HepG2 (cell line): ENCODE measurements at regions not wholly inside any gene's neighbourhood (a gene's known extent, or its start where the extent isn't known, plus 50 kb on each side); places are given as distances from the start of the nearest gene placed in this dataset.

ENCODE experiments used
- ATAC-seq: fragments of 200-7000 bp; cut with Tn5 transposase; 3 replicates; pipeline ENCODE4 v1.9.1; 2020; ENCODE audit warnings: mild to moderate bottlenecking, moderate library complexity
- BruUV-seq: library from RNA; stranded (reverse); fragments of 400-500 nt; replicated peaks from 2 replicates; lab custom pipeline; 2021; lab: Mats Ljungman, UMichigan
- CTCF ChIA-PET: fragments of 300-600 bp; formaldehyde crosslinking; extraction: SDS; loops from one replicate; lab custom pipeline; 2021; ENCODE audit warnings: low total read pairs, inconsistent platforms, low intra/inter-chr PET ratio; lab: Yijun Ruan, JAX
- POLR2A ChIA-PET: fragments of 350-600 bp; sonication (Branson Sonifier 250); formaldehyde crosslinking; loops from one replicate; lab custom pipeline; 2020; ENCODE audit warnings: antibody characterized with exemption, inconsistent platforms; lab: Yijun Ruan, JAX
- DNase-seq: peaks from one replicate; pipeline ENCODE4 v3.0.0-alpha.2; 2015; ENCODE audit warnings: low spot score
- FAIRE-seq: peaks from 3 replicates; lab custom pipeline; 2011; peaks lifted over from hg19 to GRCh38; lab: Jason Lieb, UNC
- H2AFZ ChIP-seq: one replicate; pipeline ENCODE4 v1.6.1; 2011; ENCODE audit warnings: low read length, inconsistent platforms
- H3K27ac ChIP-seq: fragments of 300-600 bp; 3 replicates; pipeline ENCODE4 v1.8.0; 2011; ENCODE audit warnings: mixed run types, mild to moderate bottlenecking, mixed read lengths, low read length, inconsistent platforms; ENCODE audit not compliant: insufficient read depth; ENCODE audit errors: extremely low read length
- H3K27me3 ChIP-seq, 2 experiments: fragments of 200-600 bp in 1 of 2; 2 replicates in 1 of 2; 3 replicates in 1 of 2; pipeline versions ENCODE4 v1.6.0 to v1.8.0; 2011; ENCODE audit warnings: low read length in 2 of 2, mild to moderate bottlenecking in 2 of 2, moderate library complexity in 2 of 2, inconsistent platforms in 1 of 2; ENCODE audit not compliant: insufficient read depth in 2 of 2, control insufficient read depth in 1 of 2
- H3K36me3 ChIP-seq, 2 experiments: fragments of 200-600 bp in 1 of 2; replicated peaks in 1 of 2; 2 replicates in 1 of 2; 3 replicates in 1 of 2; pipeline versions ENCODE4 v1.5.1 to v1.8.0; 2011; ENCODE audit warnings: low read length in 2 of 2, inconsistent platforms in 1 of 2; ENCODE audit not compliant: insufficient read depth in 2 of 2, control insufficient read depth in 1 of 2
- H3K4me1 ChIP-seq: 2 replicates; pipeline ENCODE4 v1.5.1; 2012; ENCODE audit warnings: low read length, inconsistent platforms; ENCODE audit not compliant: insufficient read depth
- H3K4me2 ChIP-seq: 2 replicates; pipeline ENCODE4 v1.6.0; 2011; ENCODE audit warnings: low read depth, low read length, inconsistent platforms
- H3K4me3 ChIP-seq, 3 experiments: fragments of 200-600 bp in 1 of 3; sonication (generic), shearing (Covaris generic) in 1 of 3; replicated peaks in 1 of 3; 2 replicates each; pipeline ENCODE4 v1.5.1; 2011 to 2016; ENCODE audit warnings: low read length in 3 of 3, inconsistent platforms in 2 of 3, low read depth in 2 of 3, mild to moderate bottlenecking in 2 of 3, control low read depth in 1 of 3, mixed read lengths in 1 of 3; ENCODE audit not compliant: insufficient read depth in 1 of 3
- H3K79me2 ChIP-seq: one replicate; pipeline ENCODE4 v1.6.1; 2011; ENCODE audit warnings: low read length, inconsistent platforms; ENCODE audit not compliant: insufficient read depth
- H3K9ac ChIP-seq: 2 replicates; pipeline ENCODE4 v1.6.0; 2011; ENCODE audit warnings: mild to moderate bottlenecking, low read depth, low read length, inconsistent platforms; ENCODE audit not compliant: insufficient read depth
- H3K9me3 ChIP-seq: 2 replicates; pipeline ENCODE4 v1.5.1; 2012; ENCODE audit warnings: mild to moderate bottlenecking, low read length
- H4K20me1 ChIP-seq: 2 replicates; pipeline ENCODE4 v1.6.0; 2011; ENCODE audit warnings: inconsistent platforms, mild to moderate bottlenecking, low read length, moderate library complexity; ENCODE audit not compliant: insufficient read depth
- DPF2 ChIP-seq: sonication (generic); formaldehyde crosslinking; IDR thresholded peaks from 2 replicates; pipeline ENCODE4 v1.4.0; 2020; ENCODE audit warnings: mild to moderate bottlenecking, low read depth, missing genetic modification reagents, borderline replicate concordance
- GABPA ChIP-seq, 2 experiments: IDR thresholded peaks; 2 replicates each; pipeline ENCODE4 v1.6.1; 2011 to 2016; ENCODE audit warnings: low read depth in 2 of 2, low read length in 1 of 2, missing biosample characterization in 1 of 2, missing genetic modification characterization in 1 of 2
- SIX4 ChIP-seq: sonication (generic); formaldehyde crosslinking; IDR thresholded peaks from 2 replicates; pipeline ENCODE4 v1.4.0; 2020; ENCODE audit warnings: missing genetic modification reagents
- SNAI1 ChIP-seq: sonication (generic); formaldehyde crosslinking; IDR thresholded peaks from 2 replicates; pipeline ENCODE4 v1.5.0; 2020; ENCODE audit warnings: mild to moderate bottlenecking, missing genetic modification reagents, borderline replicate concordance
- ZNF136 ChIP-seq: sonication (generic); formaldehyde crosslinking; IDR thresholded peaks from 2 replicates; pipeline ENCODE4 v1.8.1; 2022; ENCODE audit warnings: low read depth, mild to moderate bottlenecking, moderate library complexity, missing genetic modification reagents
- ZNF883 ChIP-seq: sonication (generic); formaldehyde crosslinking; IDR thresholded peaks from 2 replicates; pipeline ENCODE4 v1.5.1; 2020; ENCODE audit warnings: mild to moderate bottlenecking, missing genetic modification reagents; ENCODE audit errors: not compliant biosample characterization
- WGBS: methylation state at CpG from one replicate; pipeline ENCODE4 v1.1.6; 2017; ENCODE audit warnings: low lambda C conversion rate; 5-methylcytosine and 5-hydroxymethylcytosine counted together
- in situ Hi-C: cut with HindIII; loops from 2 replicates; pipeline ENCODE4 v1.10.0; 2017; ENCODE audit warnings: low pct_unique_long_range_greater_than_20kb; ENCODE audit not compliant: extremely low pct_ligation_motif_present
- intact Hi-C: fragments of 100-400 bp; cut with micrococcal nuclease; formaldehyde crosslinking; loops from one replicate; pipeline ENCODE4 v1.10.0; 2022; ENCODE audit not compliant: unreplicated experiment
- TF ChIP-seq, protein P1 (sequence below): IDR thresholded peaks from 2 replicates; pipeline ENCODE4 v1.6.1; 2016; ENCODE audit warnings: control low read depth
- TF ChIP-seq, protein P2 (sequence below): sonication (generic); formaldehyde crosslinking; IDR thresholded peaks from 2 replicates; pipeline ENCODE4 v1.5.0; 2020; ENCODE audit warnings: mild to moderate bottlenecking, missing genetic modification reagents, borderline replicate concordance

DNA sequence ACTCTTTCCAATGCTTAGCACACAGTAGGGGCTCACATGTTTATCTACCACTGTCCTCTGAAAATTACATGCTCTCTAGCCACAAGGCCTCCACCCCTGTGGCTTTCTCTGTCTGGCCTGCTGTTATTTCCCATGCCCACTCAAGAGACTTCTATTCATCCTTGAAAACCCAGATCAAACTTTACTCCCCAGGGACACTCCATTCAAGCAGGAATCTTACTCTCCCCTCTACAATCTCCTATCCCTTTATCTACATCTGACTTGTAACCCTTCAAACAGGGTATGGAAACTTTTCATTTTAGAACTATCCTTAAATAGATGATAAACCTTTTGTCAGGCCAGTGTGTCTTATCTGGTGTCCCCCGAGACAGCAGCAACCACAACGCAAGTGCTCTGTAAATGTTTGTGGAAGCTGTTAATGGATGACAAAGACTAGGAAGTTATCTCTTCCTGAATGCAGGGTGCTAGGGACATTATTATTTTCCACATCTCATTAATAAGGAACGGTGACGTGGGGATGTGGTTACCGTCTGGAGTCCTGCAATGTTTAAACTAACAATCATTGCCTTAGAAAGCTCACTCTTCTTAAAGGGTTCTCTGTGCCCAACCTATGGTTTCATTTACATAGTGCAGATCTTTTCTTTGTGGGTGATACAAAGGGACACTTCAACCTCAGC, 322.3 kb downstream of the ARRDC4 start:
- H4K20me1 ChIP-seq: no peaks in the 10 kb centered on the region
- BruUV-seq: no TSS peak
- FAIRE-seq: no peak
- no peak overlapping the region for H3K9ac ChIP-seq
- no peak overlapping the region for H3K27ac ChIP-seq
- DNase-seq: no peak
- ATAC-seq: no peak
- H3K27me3 ChIP-seq: peaks cover 1 to 45% of the 10 kb centered on the region in 2 experiments
- POLR2A ChIA-PET: no interaction called here
- H3K4me3 ChIP-seq: no peak overlapping the region
- intact Hi-C loops: no loop called here
- no peaks in the 10 kb centered on the region for H3K4me1 ChIP-seq
- no peaks in the 10 kb centered on the region for H3K79me2 ChIP-seq
- WGBS: 24% methylated on average over 5 of the region's 5 CpGs
- no peaks in the 10 kb centered on the region for H3K36me3 ChIP-seq
- no peaks in the 10 kb centered on the region for H3K9me3 ChIP-seq
- H2AFZ ChIP-seq: no peak overlapping the region
- TF ChIP-seq ZNF883: no peak
- TF ChIP-seq, protein P1, sequence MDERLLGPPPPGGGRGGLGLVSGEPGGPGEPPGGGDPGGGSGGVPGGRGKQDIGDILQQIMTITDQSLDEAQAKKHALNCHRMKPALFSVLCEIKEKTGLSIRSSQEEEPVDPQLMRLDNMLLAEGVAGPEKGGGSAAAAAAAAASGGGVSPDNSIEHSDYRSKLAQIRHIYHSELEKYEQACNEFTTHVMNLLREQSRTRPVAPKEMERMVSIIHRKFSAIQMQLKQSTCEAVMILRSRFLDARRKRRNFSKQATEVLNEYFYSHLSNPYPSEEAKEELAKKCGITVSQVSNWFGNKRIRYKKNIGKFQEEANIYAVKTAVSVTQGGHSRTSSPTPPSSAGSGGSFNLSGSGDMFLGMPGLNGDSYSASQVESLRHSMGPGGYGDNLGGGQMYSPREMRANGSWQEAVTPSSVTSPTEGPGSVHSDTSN: no peak
- CTCF ChIA-PET: no interaction called here
- in situ Hi-C loops: no loop called here
- no peak overlapping the region for H3K4me2 ChIP-seq

DNA sequence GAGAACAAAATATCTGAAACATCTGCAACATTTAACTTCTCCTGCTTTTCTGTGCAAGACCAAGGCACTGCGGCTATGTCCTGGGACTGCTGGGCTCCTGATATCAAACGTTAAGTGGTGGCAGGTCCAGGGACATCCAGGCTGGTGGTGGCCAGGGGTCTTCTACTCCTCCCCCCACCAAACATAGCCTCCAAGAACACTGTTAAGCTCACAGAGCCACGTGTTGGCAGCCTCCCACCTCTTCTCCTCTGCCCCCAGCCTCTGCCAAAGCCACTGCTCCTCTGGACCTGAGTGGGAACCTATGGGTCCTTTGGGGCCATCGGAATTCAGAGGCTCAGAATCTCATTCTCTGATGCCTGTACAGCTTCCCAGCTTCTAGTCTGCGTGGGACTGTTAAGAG, 325.7 kb downstream of the ARRDC4 start:
- FAIRE-seq (no peak), DNase-seq (no peak), ATAC-seq (no peak)
- H4K20me1 ChIP-seq: no peaks in the 10 kb centered on the region
- H3K4me1 ChIP-seq: no peaks in the 10 kb centered on the region
- H3K9me3 ChIP-seq: no peaks in the 10 kb centered on the region
- WGBS: 31% methylated on average over 4 of the region's 5 CpGs
- no peak overlapping the region for H3K27ac ChIP-seq
- no peak overlapping the region for H3K4me3 ChIP-seq
- intact Hi-C loops: no loop called here
- POLR2A ChIA-PET: no interaction called here
- no peaks in the 10 kb centered on the region for H3K79me2 ChIP-seq
- no peak overlapping the region for H3K9ac ChIP-seq
- H3K27me3 ChIP-seq: peaks cover 2 to 32% of the 10 kb centered on the region in 2 experiments; a peak in 4 of 5 replicates
- no peak overlapping the region for H2AFZ ChIP-seq
- CTCF ChIA-PET: no interaction called here
- no peaks in the 10 kb centered on the region for H3K36me3 ChIP-seq
- in situ Hi-C loops: no loop called here
- TF ChIP-seq, protein P2, sequence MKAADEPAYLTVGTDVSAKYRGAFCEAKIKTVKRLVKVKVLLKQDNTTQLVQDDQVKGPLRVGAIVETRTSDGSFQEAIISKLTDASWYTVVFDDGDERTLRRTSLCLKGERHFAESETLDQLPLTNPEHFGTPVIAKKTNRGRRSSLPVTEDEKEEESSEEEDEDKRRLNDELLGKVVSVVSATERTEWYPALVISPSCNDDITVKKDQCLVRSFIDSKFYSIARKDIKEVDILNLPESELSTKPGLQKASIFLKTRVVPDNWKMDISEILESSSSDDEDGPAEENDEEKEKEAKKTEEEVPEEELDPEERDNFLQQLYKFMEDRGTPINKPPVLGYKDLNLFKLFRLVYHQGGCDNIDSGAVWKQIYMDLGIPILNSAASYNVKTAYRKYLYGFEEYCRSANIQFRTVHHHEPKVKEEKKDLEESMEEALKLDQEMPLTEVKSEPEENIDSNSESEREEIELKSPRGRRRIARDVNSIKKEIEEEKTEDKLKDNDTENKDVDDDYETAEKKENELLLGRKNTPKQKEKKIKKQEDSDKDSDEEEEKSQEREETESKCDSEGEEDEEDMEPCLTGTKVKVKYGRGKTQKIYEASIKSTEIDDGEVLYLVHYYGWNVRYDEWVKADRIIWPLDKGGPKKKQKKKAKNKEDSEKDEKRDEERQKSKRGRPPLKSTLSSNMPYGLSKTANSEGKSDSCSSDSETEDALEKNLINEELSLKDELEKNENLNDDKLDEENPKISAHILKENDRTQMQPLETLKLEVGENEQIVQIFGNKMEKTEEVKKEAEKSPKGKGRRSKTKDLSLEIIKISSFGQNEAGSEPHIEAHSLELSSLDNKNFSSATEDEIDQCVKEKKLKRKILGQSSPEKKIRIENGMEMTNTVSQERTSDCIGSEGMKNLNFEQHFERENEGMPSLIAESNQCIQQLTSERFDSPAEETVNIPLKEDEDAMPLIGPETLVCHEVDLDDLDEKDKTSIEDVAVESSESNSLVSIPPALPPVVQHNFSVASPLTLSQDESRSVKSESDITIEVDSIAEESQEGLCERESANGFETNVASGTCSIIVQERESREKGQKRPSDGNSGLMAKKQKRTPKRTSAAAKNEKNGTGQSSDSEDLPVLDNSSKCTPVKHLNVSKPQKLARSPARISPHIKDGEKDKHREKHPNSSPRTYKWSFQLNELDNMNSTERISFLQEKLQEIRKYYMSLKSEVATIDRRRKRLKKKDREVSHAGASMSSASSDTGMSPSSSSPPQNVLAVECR (CRISPR knock-in tag): no peak
- no peak for TF ChIP-seq SIX4 (CRISPR knock-in tag)
- TF ChIP-seq ZNF136 (CRISPR knock-in tag): no peak
- TF ChIP-seq GABPA (IDR thresholded peaks at IDR 0.05; ENCODE audit: low read depth, low read length): no peak
- TF ChIP-seq GABPA (CRISPR knock-in tag; IDR thresholded peaks at IDR 0.05; ENCODE audit: low read depth): no peak
- no peak for TF ChIP-seq SNAI1
- TF ChIP-seq DPF2 (CRISPR knock-in tag): no peak
- BruUV-seq: no TSS peak
- H3K4me2 ChIP-seq: no peak overlapping the region
